ENCODE measurements at regions not wholly inside any gene's neighbourhood (a gene's known extent, or its start where the extent isn't known, plus 50 kb on each side); places are given as distances from the start of the nearest gene placed in this dataset.

- TF ChIP-seq BCLAF1 (IDR thresholded peaks at IDR 0.05), result no peak
- TF ChIP-seq POLR2A (IDR thresholded peaks at IDR 0.05; ENCODE audit: insufficient read depth in 1 of 2, low read depth in 2 of 2, low read length in 2 of 2), result no peak
- no peak for TF ChIP-seq ZZZ3 (CRISPR knock-in tag; IDR thresholded peaks at IDR 0.05; ENCODE audit: borderline replicate concordance)
Measured at GRCh38 chr17:6943406-6943805, 52.4 kb upstream of the ALOX12 start.

Measured in HepG2 (cell line).